Activated CD4-positive, alpha-beta T cell treated with anti-CD3 and anti-CD28 coated beads, Interleukin-2, amount 50 U/mL, for 1 hour (primary cell): ENCODE measurements at regions not wholly inside any gene's neighbourhood (a gene's known extent, or its start where the extent isn't known, plus 50 kb on each side); places are given as distances from the start of the nearest gene placed in this dataset.
"Not testable (repeated sequence)": the region's sequence is repeated elsewhere in the genome, so short reads cannot be mapped to it uniquely, and the experiment has no call there.

ENCODE experiments used
- DNase-seq: peaks from one replicate; pipeline ENCODE4 v3.0.0-alpha.2; 2020

- DNase-seq = no peak
These were observed 1314.6 kb upstream of the TMEM132C start for GRCh38 chr12:126952096-126953007.

- DNase-seq = no peak
These were observed 1313.5 kb upstream of the TMEM132C start for GRCh38 chr12:126953365-126953889.

DNA sequence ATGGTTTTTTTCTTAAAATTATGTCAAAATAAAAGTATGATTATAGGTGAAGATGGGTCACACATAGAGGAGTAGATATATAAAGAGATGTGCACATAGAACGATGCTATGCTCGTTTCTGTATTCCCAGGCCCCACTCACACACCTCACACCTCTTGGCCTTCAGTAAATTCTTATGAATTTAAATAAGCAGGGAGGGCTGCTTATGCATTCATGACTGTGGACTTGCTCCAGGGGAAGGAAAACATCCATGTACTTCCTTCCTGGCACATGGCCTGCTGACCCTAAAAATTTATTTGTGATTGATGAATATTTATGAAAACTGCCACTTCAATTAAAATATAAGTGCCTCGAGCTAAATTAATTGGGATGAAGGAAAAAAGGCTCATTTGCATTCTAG, 1306.7 kb upstream of the TMEM132C start:
- DNase-seq = no peak

DNA sequence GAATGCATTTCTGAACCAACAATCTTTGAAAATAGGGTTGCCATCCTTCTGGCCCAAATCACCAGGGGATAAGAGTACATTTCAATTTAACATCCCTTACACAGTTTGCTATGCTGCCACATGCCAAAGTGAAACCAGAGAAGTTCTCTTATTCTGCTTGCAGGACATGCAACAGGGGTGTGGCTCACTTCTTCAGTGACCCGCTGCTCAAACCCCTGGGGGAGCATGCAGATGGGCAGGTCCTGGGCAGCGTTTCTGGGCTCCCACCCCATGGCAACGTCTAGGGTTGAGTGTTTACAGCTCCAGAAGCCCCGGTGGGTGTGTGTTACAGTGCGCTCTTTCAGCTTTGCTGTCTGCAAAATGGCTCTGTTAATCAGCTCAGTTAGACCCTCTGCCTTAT, 1306.3 kb upstream of the TMEM132C start:
- DNase-seq = no peak

DNA sequence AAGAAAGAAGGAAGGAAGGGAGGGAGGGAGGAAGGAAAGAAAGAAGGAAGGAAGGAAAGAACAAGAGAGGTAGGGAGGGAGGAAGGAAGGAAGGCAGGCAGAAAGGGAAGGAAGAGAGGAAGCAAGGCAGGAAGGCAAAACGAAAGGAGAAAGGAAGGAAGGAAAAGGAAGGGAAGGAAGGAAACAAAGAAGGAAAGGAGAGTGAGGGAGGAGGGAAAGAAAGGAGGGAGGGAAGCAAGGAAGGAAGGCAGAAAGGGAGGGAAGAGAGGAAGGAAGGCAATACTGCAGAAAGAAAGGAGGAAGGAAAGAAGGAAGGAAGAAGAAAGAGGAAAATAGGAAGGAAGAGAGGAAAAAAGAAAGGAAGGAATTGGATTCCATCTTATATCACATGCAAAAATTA, 1303.1 kb upstream of the TMEM132C start:
- no peak for DNase-seq

GRCh38 chr12:126966498-126966897, 1300.5 kb upstream of the TMEM132C start:
- no peak for DNase-seq

- no peak for DNase-seq
These were observed 1299.8 kb upstream of the TMEM132C start for GRCh38 chr12:126967152-126967551.

GRCh38 chr12:126974779-126975178, 1292.2 kb upstream of the TMEM132C start:
- DNase-seq = no peak

DNA sequence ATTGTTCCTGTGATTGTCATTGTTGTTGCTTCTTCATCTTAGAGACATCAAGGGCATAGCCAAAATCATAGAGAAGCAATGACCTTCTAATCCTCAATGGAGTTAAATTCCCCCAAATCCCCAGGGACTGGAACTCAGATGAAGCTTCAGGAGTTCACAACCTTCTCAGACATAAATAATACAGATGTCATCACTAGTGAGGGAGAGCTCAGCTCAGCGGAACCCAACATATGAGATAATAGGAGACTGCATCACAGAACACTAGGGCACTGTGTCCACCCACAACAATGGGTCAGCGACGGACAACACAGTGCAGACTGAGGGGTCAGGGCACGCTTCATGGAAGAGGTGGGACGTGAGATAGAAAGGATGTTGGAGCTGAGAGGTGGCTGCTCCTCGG, 1290.4 kb upstream of the TMEM132C start:
- no peak for DNase-seq

DNA sequence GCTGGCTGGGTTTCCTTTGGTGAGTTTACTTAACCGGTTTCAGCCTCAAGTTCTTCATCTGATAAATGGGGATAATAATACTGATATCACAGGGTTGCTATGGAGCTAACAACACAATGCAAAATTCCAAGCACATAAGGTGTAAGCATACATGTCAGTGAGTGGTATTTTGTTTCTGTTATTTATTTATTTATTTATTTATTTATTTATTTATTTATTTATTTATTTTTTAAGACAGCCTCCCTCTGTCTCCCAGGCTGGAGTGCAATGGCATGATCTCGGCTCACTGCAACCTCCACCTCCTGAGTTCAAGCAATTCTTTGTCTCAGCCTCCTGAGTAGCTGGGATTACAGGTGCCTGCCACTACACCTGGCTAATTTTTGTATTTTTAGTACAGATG, 1287.4 kb upstream of the TMEM132C start:
- DNase-seq = not testable (repeated sequence)

GRCh38 chr12:126982707-126983106, 1284.3 kb upstream of the TMEM132C start:
- no peak for DNase-seq

- DNase-seq = not testable (repeated sequence)
These were observed 1283.2 kb upstream of the TMEM132C start for GRCh38 chr12:126983735-126984134.

DNA sequence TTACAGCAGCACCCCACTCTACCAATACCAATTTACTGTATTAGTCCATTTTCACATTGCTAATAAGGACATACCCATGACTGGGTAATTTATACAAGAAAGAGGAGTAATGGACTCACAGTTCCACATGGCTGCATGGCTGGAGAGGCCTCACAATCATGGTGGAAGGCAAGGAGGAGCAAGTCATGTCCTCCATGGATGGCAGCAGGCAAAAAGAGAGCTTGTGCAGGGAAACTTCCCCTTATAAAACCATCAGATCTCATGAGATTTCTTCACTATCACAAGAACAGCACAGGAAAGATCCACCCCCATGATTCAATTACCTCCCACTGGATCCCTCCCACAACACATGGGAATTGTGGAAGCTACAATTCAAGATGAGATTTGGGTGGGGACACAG, 1281.3 kb upstream of the TMEM132C start:
- not testable (repeated sequence) for DNase-seq

DNA sequence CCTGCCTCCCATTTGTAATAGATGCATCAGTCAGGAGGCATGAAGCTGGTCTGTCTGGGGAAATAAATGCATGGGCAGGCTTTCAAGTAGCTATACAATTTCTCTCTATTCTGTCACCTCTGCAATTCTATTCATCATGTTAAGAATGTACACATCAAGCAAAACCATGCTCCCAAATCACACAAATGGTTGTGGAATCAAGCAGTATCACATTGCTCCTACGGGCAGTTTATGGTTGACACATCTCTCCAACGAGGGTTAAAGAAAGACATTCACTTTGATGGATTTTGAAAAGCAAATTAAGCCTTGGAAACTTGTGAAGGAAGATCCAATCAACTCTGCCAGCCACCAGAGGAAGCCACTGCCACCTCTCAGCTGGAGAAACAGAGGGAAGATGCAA, 1277.4 kb upstream of the TMEM132C start:
- DNase-seq = no peak

- DNase-seq = no peak
These were observed 1273.1 kb upstream of the TMEM132C start for GRCh38 chr12:126993898-126994297.

DNA sequence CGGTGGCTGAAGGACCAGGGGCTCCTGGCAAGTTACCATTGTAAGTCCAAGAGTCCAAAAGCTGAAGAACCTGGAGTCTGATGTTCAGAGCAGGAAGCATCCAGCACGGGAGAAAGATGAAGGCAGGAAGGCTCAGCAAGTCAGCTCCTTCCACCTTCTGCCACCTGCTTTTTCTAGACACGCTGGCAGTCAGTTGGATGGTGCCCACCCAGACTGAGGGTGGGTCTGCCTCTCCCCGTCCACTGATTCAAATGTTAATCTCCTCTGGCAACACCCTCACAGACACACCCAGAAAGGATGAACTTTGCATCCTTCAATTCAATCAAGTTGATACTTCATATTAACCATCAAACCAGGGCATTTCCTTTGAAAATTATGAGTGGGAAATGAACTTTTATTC, 1272.4 kb upstream of the TMEM132C start:
- no peak for DNase-seq

- DNase-seq = no peak
These were observed 1268.9 kb upstream of the TMEM132C start for GRCh38 chr12:126998031-126998430.

DNA sequence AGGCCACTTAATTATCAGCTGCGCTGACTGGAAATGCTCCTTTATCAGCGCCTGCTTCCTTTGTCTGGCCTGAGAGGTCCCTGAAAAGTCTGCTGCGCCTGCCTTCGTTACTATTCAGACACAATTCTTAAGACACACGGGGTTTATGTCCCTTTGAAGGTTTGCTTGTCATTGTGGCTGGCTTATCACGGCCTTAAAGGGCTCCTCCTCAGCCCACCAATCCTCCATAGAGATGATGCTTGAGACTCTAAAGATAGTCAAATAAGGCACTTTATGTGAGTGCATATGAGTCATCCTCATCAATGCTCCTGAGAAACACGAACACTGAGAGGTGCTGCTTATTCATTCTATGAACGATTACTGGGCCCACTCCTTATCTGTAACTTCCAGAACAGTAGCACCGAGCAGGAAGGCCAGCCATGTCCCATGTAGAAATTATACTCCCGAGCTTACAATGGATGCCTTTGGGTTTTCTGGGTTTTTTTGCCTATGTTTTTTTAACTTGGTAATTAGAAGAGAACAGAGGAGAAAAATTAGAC, 1268.2 kb upstream of the TMEM132C start:
- DNase-seq = no peak

GRCh38 chr12:126999352-126999751, 1267.6 kb upstream of the TMEM132C start:
- DNase-seq = no peak

- DNase-seq = no peak
These were observed 1261.6 kb upstream of the TMEM132C start for GRCh38 chr12:127005406-127005805.

GRCh38 chr12:127006972-127007371, 1260.0 kb upstream of the TMEM132C start:
- DNase-seq = no peak

- no peak for DNase-seq
These were observed 1258.1 kb upstream of the TMEM132C start for GRCh38 chr12:127008755-127009403.

GRCh38 chr12:127012109-127012508, 1254.9 kb upstream of the TMEM132C start:
- no peak for DNase-seq

- DNase-seq = no peak
These were observed 1253.8 kb upstream of the TMEM132C start for GRCh38 chr12:127013197-127013596.
